CD4-positive, alpha-beta T cell (primary cell): ENCODE measurements at regions not wholly inside any gene's neighbourhood (a gene's known extent, or its start where the extent isn't known, plus 50 kb on each side); places are given as distances from the start of the nearest gene placed in this dataset.

Source experiments
- ATAC-seq: fragments of 200-7000 bp; cut with Tn5 transposase; one replicate; pipeline ENCODE4 v1.10.0; 2022; ENCODE audit warnings: mild to moderate bottlenecking; ENCODE audit not compliant: poor library complexity
- CTCF ChIA-PET: fragments of 350-600 bp; sonication (Branson Sonifier 250); formaldehyde crosslinking; loops from one replicate; lab custom pipeline; 2021; ENCODE audit warnings: antibody characterized with exemption, inconsistent platforms; lab: Charles Lee
- POLR2A ChIA-PET: fragments of 350-600 bp; sonication (Branson Sonifier 250); formaldehyde crosslinking; loops from one replicate; lab custom pipeline; 2021; ENCODE audit warnings: antibody characterized with exemption, inconsistent platforms; lab: Charles Lee
- DNase-seq, 14 experiments: peaks; one replicate each; pipeline ENCODE4 v3.0.0-alpha.2; 2013 to 2020; ENCODE audit warnings: mixed read lengths in 2 of 14
- H3K27ac ChIP-seq, 2 donors: one replicate each; pipeline versions ENCODE4 v1.5.1 to v1.7.0; 2013; ENCODE audit warnings: low read length in 2 of 2, low read depth in 1 of 2, mild to moderate bottlenecking in 1 of 2
- H3K27me3 ChIP-seq, 2 experiments: 1 replicate in 1 of 2; 2 replicates in 1 of 2; pipeline versions ENCODE4 v1.6.1 to v1.7.0; 2013; ENCODE audit warnings: low read length in 2 of 2, control low read depth in 1 of 2, mild to moderate bottlenecking in 1 of 2, moderate library complexity in 1 of 2; ENCODE audit not compliant: insufficient read depth in 2 of 2, control insufficient read depth in 1 of 2
- H3K36me3 ChIP-seq: one replicate; pipeline ENCODE4 v1.6.1; 2013; ENCODE audit warnings: low read length, control low read depth; ENCODE audit not compliant: insufficient read depth
- H3K4me1 ChIP-seq: one replicate; pipeline ENCODE4 v1.6.1; 2013; ENCODE audit warnings: low read length, control low read depth; ENCODE audit not compliant: insufficient read depth
- H3K4me3 ChIP-seq: one replicate; pipeline ENCODE4 v1.5.1; 2013; ENCODE audit warnings: mild to moderate bottlenecking, low read length, moderate library complexity
- H3K9me3 ChIP-seq, 2 experiments: 1 replicate in 1 of 2; 2 replicates in 1 of 2; pipeline versions ENCODE4 v1.6.1 to v1.7.0; 2013; ENCODE audit warnings: low read length in 2 of 2, mild to moderate bottlenecking in 2 of 2, control low read depth in 1 of 2, moderate library complexity in 1 of 2; ENCODE audit not compliant: control insufficient read depth in 1 of 2, insufficient read depth in 1 of 2
- H3K27ac Mint-ChIP-seq: one replicate; pipeline ENCODE4 v1.8.0; 2020; ENCODE audit warnings: mixed read lengths
- H3K27me3 Mint-ChIP-seq: one replicate; pipeline ENCODE4 v1.8.0; 2021; ENCODE audit warnings: mixed read lengths
- H3K36me3 Mint-ChIP-seq: one replicate; pipeline ENCODE4 v1.8.0; 2021; ENCODE audit warnings: low read depth, mixed read lengths
- H3K4me1 Mint-ChIP-seq: one replicate; pipeline ENCODE4 v1.8.0; 2021; ENCODE audit warnings: low read depth, mixed read lengths
- H3K4me3 Mint-ChIP-seq: one replicate; pipeline ENCODE4 v1.8.0; 2020; ENCODE audit warnings: mild to moderate bottlenecking, mixed read lengths
- H3K9me3 Mint-ChIP-seq: one replicate; pipeline ENCODE4 v1.8.0; 2020; ENCODE audit warnings: mixed read lengths
- CTCF ChIP-seq: fragments of 200-600 bp; IDR thresholded peaks from one replicate; pipeline ENCODE4 v1.8.0; 2022; ENCODE audit warnings: antibody characterized with exemption, mild to moderate bottlenecking
- intact Hi-C, 2 experiments: fragments of 100-400 bp; cut with DNase I in 1 of 2; cut with micrococcal nuclease in 1 of 2; formaldehyde crosslinking; loops; one replicate each; pipeline versions ENCODE4 v1.15.1 to v1.9.0; 2023 to 2025; cut with DNase I, micrococcal nuclease

- intact Hi-C loops = no loop called here
- H3K4me3 ChIP-seq = no peak overlapping the region
- Mint-ChIP-seq H3K27me3 (no peaks in the 10 kb centered on the region), H3K36me3 (no peaks in the 10 kb centered on the region), H3K4me3 (no peak overlapping the region), H3K9me3 (no peaks in the 10 kb centered on the region), H3K4me1 (no peaks in the 10 kb centered on the region), H3K27ac (no peak overlapping the region)
- ATAC-seq (no peak), DNase-seq (no peak)
- ChIA-PET CTCF (no interaction called here), POLR2A (no interaction called here)
- no peaks in the 10 kb centered on the region for H3K27me3 ChIP-seq
- no peaks in the 10 kb centered on the region for H3K4me1 ChIP-seq
- TF ChIP-seq CTCF = no peak
- H3K27ac ChIP-seq = no peak overlapping the region
- H3K36me3 ChIP-seq = no peaks in the 10 kb centered on the region
- no peaks in the 10 kb centered on the region for H3K9me3 ChIP-seq
Measured at GRCh38 chr4:71136071-71136470, 142.6 kb downstream of the DCK start.

GRCh38 chr4:71138007-71138615 is 144.7 kb downstream of the DCK start:
- H3K9me3 Mint-ChIP-seq = no peaks in the 10 kb centered on the region
- intact Hi-C loops = no loop called here
- no peak overlapping the region for H3K27ac ChIP-seq
- no peak overlapping the region for H3K27ac Mint-ChIP-seq
- H3K4me1 Mint-ChIP-seq = no peaks in the 10 kb centered on the region
- H3K4me3 ChIP-seq = no peak overlapping the region
- no peak for DNase-seq
- no peaks in the 10 kb centered on the region for H3K4me1 ChIP-seq
- H3K36me3 ChIP-seq = no peaks in the 10 kb centered on the region
- ChIA-PET POLR2A (no interaction called here), CTCF (no interaction called here)
- no peak for TF ChIP-seq CTCF
- no peaks in the 10 kb centered on the region for H3K27me3 Mint-ChIP-seq
- H3K36me3 Mint-ChIP-seq = no peaks in the 10 kb centered on the region
- H3K4me3 Mint-ChIP-seq = no peak overlapping the region
- H3K9me3 ChIP-seq = no peaks in the 10 kb centered on the region
- no peak for ATAC-seq
- H3K27me3 ChIP-seq = no peaks in the 10 kb centered on the region

GRCh38 chr4:71140563-71140962 is 147.1 kb downstream of the DCK start:
- CTCF ChIA-PET = no interaction called here
- Mint-ChIP-seq H3K27ac (no peak overlapping the region), H3K36me3 (no peaks in the 10 kb centered on the region), H3K27me3 (no peaks in the 10 kb centered on the region), H3K4me1 (no peaks in the 10 kb centered on the region), H3K4me3 (no peak overlapping the region), H3K9me3 (no peaks in the 10 kb centered on the region)
- Histone ChIP-seq H3K4me3 (no peak overlapping the region), H3K27ac (no peak overlapping the region), H3K4me1 (no peaks in the 10 kb centered on the region), H3K9me3 (no peaks in the 10 kb centered on the region), H3K36me3 (no peaks in the 10 kb centered on the region), H3K27me3 (no peaks in the 10 kb centered on the region)
- DNase-seq = no peak
- POLR2A ChIA-PET = no interaction called here
- no peak for TF ChIP-seq CTCF
- intact Hi-C loops = no loop called here
- ATAC-seq = no peak
